Neutrophil (primary cell): ENCODE measurements at regions not wholly inside any gene's neighbourhood (a gene's known extent, or its start where the extent isn't known, plus 50 kb on each side); places are given as distances from the start of the nearest gene placed in this dataset.

Experiments
- H3K27ac ChIP-seq: fragments of 200-600 bp; sonication (generic); 2 replicates; pipeline ENCODE4 v1.5.1; 2016; ENCODE audit warnings: mild to moderate bottlenecking, moderate library complexity
- H3K27me3 ChIP-seq: fragments of 200-600 bp; sonication (generic); 2 replicates; pipeline ENCODE4 v1.6.0; 2016; ENCODE audit warnings: mild to moderate bottlenecking
- H3K36me3 ChIP-seq: fragments of 200-600 bp; sonication (generic); 2 replicates; pipeline ENCODE4 v1.5.1; 2017
- H3K4me1 ChIP-seq, 2 experiments: fragments of 200-600 bp in 1 of 2; sonication (generic) in 1 of 2; 1 replicate in 1 of 2; 2 replicates in 1 of 2; pipeline versions ENCODE4 v1.5.1 to v1.6.1; 2013 to 2016; ENCODE audit warnings: low read depth in 1 of 2, low read length in 1 of 2, mild to moderate bottlenecking in 1 of 2, moderate library complexity in 1 of 2; ENCODE audit not compliant: control insufficient read depth in 1 of 2, insufficient read depth in 1 of 2
- H3K4me3 ChIP-seq, 2 experiments: fragments of 200-600 bp in 1 of 2; sonication (generic) in 1 of 2; 1 replicate in 1 of 2; 2 replicates in 1 of 2; pipeline ENCODE4 v1.5.1; 2013 to 2016; ENCODE audit warnings: low read depth in 1 of 2, low read length in 1 of 2, mild to moderate bottlenecking in 1 of 2, moderate library complexity in 1 of 2
- H3K9me3 ChIP-seq: fragments of 200-600 bp; sonication (generic); 2 replicates; pipeline ENCODE4 v1.5.1; 2016
- TF ChIP-seq, protein P1 (sequence below): fragments of 200-600 bp; sonication (generic); IDR thresholded peaks from 2 replicates; pipeline ENCODE4 v1.5.1; 2016; ENCODE audit warnings: antibody characterized with exemption

DNA sequence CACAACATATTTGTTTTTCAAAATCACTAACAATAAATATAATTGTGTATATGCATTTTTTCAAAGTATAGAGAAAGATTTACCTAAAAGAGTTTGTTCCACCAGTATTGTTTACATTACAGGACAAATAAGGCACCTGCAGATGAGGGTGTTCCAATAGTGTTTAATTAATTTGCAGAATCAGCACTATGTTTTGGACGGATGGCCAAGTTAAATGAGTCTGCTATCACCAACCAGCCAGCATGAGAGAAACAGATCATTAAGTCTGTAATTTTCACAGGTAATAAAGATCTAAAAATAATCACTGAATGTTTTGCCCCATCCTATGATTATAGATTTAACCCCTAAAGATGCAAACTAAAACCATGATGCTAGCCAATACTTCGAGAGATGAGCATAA lies 2247.0 kb downstream of the NCAM2 start:
- no peak overlapping the region for H3K4me3 ChIP-seq
- H3K27ac ChIP-seq = no peak overlapping the region
- no peaks in the 10 kb centered on the region for H3K36me3 ChIP-seq
- no peaks in the 10 kb centered on the region for H3K27me3 ChIP-seq
- H3K9me3 ChIP-seq = no peaks in the 10 kb centered on the region
- no peaks in the 10 kb centered on the region for H3K4me1 ChIP-seq
- TF ChIP-seq, protein P1, sequence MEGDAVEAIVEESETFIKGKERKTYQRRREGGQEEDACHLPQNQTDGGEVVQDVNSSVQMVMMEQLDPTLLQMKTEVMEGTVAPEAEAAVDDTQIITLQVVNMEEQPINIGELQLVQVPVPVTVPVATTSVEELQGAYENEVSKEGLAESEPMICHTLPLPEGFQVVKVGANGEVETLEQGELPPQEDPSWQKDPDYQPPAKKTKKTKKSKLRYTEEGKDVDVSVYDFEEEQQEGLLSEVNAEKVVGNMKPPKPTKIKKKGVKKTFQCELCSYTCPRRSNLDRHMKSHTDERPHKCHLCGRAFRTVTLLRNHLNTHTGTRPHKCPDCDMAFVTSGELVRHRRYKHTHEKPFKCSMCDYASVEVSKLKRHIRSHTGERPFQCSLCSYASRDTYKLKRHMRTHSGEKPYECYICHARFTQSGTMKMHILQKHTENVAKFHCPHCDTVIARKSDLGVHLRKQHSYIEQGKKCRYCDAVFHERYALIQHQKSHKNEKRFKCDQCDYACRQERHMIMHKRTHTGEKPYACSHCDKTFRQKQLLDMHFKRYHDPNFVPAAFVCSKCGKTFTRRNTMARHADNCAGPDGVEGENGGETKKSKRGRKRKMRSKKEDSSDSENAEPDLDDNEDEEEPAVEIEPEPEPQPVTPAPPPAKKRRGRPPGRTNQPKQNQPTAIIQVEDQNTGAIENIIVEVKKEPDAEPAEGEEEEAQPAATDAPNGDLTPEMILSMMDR = no peak

DNA sequence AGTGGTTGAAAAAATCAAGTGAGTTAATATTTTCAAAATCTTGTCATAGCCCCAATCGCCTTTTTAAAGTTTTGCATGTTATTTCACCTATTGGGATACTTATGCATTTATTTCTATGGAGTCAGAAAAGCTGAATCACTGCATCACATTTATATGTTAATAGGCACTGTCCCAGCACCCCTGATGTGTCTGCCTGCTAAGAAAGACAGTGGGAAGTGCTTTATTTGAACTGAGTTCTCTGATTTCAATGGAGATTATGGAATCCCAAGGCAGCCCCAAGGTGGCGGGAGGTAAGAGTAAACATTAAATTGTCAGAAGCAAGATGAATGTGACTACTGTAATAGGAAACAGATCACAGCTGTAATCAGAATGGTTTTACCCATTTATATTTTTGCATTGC lies 2225.7 kb downstream of the NCAM2 start:
- H3K4me3 ChIP-seq = no peak overlapping the region
- H3K27ac ChIP-seq = no peak overlapping the region
- no peaks in the 10 kb centered on the region for H3K27me3 ChIP-seq
- no peaks in the 10 kb centered on the region for H3K4me1 ChIP-seq
- H3K9me3 ChIP-seq = no peaks in the 10 kb centered on the region
- H3K36me3 ChIP-seq = no peaks in the 10 kb centered on the region
- TF ChIP-seq, protein P1 = no peak

DNA sequence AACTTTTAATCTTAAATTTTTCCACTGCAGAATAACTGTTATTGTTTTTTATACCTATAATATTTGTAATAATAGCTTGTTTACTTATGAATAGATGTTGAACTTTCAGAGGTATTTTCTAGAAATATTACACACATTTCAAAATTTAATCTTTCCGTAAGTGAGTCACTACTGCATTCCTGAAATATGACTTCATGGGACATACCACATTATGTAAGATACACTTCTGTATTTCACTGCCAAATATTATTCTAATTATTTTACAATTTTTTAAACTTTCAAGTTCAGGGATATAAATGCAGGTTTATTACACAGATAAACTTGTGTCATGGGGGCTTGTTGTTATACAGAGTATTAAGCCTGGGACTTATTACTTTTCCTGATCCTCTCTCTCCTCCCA lies 2220.5 kb downstream of the NCAM2 start:
- TF ChIP-seq, protein P1 = no peak
- no peak overlapping the region for H3K27ac ChIP-seq
- no peak overlapping the region for H3K4me3 ChIP-seq
- no peaks in the 10 kb centered on the region for H3K36me3 ChIP-seq
- no peaks in the 10 kb centered on the region for H3K9me3 ChIP-seq
- H3K4me1 ChIP-seq = no peaks in the 10 kb centered on the region
- no peaks in the 10 kb centered on the region for H3K27me3 ChIP-seq

DNA sequence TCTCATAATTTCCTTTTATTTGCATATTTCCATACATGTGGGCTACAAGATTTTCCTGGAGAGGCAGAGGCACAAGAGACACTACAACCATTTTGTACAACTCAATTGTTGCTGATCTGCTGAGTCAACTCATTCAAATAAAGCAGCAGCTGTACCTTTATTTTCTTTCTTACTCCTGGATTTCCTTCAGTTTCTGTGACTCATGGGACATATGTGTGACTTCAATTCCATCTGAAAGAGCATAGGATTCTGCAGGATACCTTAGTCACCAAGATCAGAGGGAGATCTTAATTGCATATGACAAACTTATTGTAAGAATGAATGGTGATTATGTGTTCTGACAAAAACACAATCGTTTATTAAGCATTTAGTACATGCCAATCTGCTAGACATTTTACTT lies 2219.4 kb downstream of the NCAM2 start:
- Histone ChIP-seq H3K27ac (no peak overlapping the region), H3K4me1 (no peaks in the 10 kb centered on the region), H3K4me3 (no peak overlapping the region), H3K36me3 (no peaks in the 10 kb centered on the region), H3K9me3 (no peaks in the 10 kb centered on the region), H3K27me3 (no peaks in the 10 kb centered on the region)
- TF ChIP-seq, protein P1 = no peak

DNA sequence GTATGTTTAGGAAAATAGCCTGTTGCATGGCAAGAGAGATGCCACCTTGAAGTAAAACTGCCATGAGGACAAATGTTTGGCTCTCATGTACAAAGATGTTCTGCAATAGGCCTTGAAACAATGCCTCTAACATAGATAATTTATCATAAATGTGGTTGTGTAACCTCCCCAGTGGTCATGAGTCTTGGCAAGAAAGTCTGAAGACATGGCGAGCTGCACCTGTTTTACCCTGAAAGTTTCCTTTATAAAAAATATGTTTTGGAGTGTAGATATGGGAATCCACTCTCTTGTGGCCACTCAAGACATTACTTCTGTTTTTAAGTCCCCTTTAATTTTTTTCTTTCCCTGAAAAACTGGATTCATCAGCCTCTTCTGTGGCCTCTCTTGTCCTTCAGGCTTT lies 2217.1 kb downstream of the NCAM2 start:
- no peaks in the 10 kb centered on the region for H3K36me3 ChIP-seq
- H3K27ac ChIP-seq = no peak overlapping the region
- TF ChIP-seq, protein P1 = no peak

More for the DNA sequence above, 2217.1 kb downstream of the NCAM2 start:
- no peak overlapping the region for H3K4me3 ChIP-seq
- H3K27me3 ChIP-seq = no peaks in the 10 kb centered on the region
- no peaks in the 10 kb centered on the region for H3K9me3 ChIP-seq
- H3K4me1 ChIP-seq = no peaks in the 10 kb centered on the region
